Hematopoietic multipotent progenitor cell (in vitro differentiated cells): ENCODE measurements at regions not wholly inside any gene's neighbourhood (a gene's known extent, or its start where the extent isn't known, plus 50 kb on each side); places are given as distances from the start of the nearest gene placed in this dataset.

Experiments
- DNase-seq, 3 donors: peaks; one replicate each; pipeline ENCODE4 v3.0.0-alpha.2; 2011 to 2015; ENCODE audit warnings: low read depth in 2 of 3, low spot score in 2 of 3

DNA sequence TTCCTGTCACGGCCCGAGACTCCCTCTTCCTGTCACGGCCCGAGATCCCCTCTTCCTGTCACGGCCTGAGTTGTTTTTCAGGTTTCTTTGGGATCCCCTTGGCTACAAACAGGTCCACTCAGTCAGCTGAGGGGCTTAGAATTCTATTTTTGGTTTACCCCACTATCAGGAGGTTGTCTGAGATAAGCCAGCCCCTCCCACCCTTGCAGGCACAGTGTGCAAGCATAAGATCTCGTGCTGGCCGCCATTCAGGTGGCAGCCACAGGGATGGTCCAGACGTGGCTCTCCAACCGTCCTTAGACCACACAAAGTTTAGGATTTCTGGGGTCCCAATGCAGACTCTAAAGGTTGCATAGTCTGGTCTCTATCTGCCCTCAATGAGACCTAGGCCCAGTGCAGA lies 186.0 kb upstream of the PLCXD1 start:
- DNase-seq: peak in 1 of 3 donors; percentile 0
